ENCODE measurements at regions not wholly inside any gene's neighbourhood (a gene's known extent, or its start where the extent isn't known, plus 50 kb on each side); places are given as distances from the start of the nearest gene placed in this dataset.

- H3K27me3 ChIP-seq (ENCODE audit: control insufficient read depth in 2 of 2, insufficient read depth in 2 of 2, low read length in 2 of 2), result no peaks in the 10 kb centered on the region
- H3K36me3 ChIP-seq (ENCODE audit: control insufficient read depth in 2 of 2, extremely low read depth in 1 of 2, insufficient read depth in 2 of 2, low read length in 2 of 2), result no peaks in the 10 kb centered on the region
- no peak overlapping the region for H3K9ac ChIP-seq (replicated peaks; ENCODE audit: extremely low read depth, insufficient read depth, low read length)
- no peaks in the 10 kb centered on the region for H3K9me3 ChIP-seq (replicated peaks; ENCODE audit: control insufficient read depth, insufficient read depth, low read length)
- intact Hi-C loops (cut with micrococcal nuclease), result no loop called here
- no peak for TF ChIP-seq EZH2 (IDR thresholded peaks at IDR 0.05; ENCODE audit: borderline replicate concordance, low read depth, low read length, severe bottlenecking)
- no peak for TF ChIP-seq MYC (IDR thresholded peaks at IDR 0.05; ENCODE audit: low read depth, low read length)
- no peak for TF ChIP-seq MAX (IDR thresholded peaks at IDR 0.05; ENCODE audit: insufficient read depth, insufficient read length)
- no peak for TF ChIP-seq POLR2AphosphoS5 (IDR thresholded peaks at IDR 0.05; ENCODE audit: insufficient read depth, low read depth, low read length)
- no peak for TF ChIP-seq POLR2A (IDR thresholded peaks at IDR 0.05; ENCODE audit: low read depth, low read length)
- no peak for TF ChIP-seq CTCF (IDR thresholded peaks at IDR 0.05; ENCODE audit: extremely low read depth in 1 of 2, insufficient read depth in 1 of 2, low read depth in 1 of 2, low read length in 2 of 2)
- TF ChIP-seq JUN (IDR thresholded peaks at IDR 0.05; ENCODE audit: borderline replicate concordance, insufficient read depth, insufficient read length, low read depth), result no peak
- TF ChIP-seq GATA2 (IDR thresholded peaks at IDR 0.05; ENCODE audit: insufficient read depth, insufficient read length, low read depth, low read length), result no peak
- TF ChIP-seq FOS (IDR thresholded peaks at IDR 0.05; ENCODE audit: borderline replicate concordance, insufficient read depth, low read length), result no peak
- no peak overlapping the region for H3K27ac ChIP-seq (ENCODE audit: insufficient read depth, low read depth, low read length)
- BruUV-seq (replicated peaks), result no TSS peak
- no peak overlapping the region for H3K4me3 ChIP-seq (replicated peaks in 1 of 3; ENCODE audit: insufficient read depth in 1 of 3, low read depth in 1 of 3, low read length in 3 of 3)
- no peak overlapping the region for H3K4me2 ChIP-seq (ENCODE audit: insufficient read depth, low read length)
- H3K9me1 ChIP-seq (replicated peaks; ENCODE audit: control insufficient read depth, extremely low read depth, insufficient read depth, low read length), result no peaks in the 10 kb centered on the region
- no peaks in the 10 kb centered on the region for H4K20me1 ChIP-seq (replicated peaks; ENCODE audit: control insufficient read depth, extremely low read depth, insufficient read depth, low read length)
- DNase-seq (ENCODE audit: low read depth, low spot score) (no peak), FAIRE-seq (no peak)
- dilution Hi-C loops (cut with MboI; ENCODE audit: extremely low pct_ligation_motif_present, low sequenced_read_pairs), result no loop called here
- H3K4me1 ChIP-seq (ENCODE audit: control insufficient read depth, extremely low read depth, insufficient read depth, low read length), result no peaks in the 10 kb centered on the region
- H3K79me2 ChIP-seq (ENCODE audit: control insufficient read depth, insufficient read depth, low read length), result no peaks in the 10 kb centered on the region
- POLR2A ChIA-PET, result no interaction called here
- CTCF ChIA-PET, result no interaction called here
- H2AFZ ChIP-seq (ENCODE audit: low read depth, low read length), result no peak overlapping the region
These were observed 553.8 kb downstream of the LRRIQ3 start for GRCh38 chr1:73644198-73644597.

Measured in endothelial cell of umbilical vein (primary cell).